ENCODE measurements at regions not wholly inside any gene's neighbourhood (a gene's known extent, or its start where the extent isn't known, plus 50 kb on each side); places are given as distances from the start of the nearest gene placed in this dataset.
A peak's percentile ranks its signal among the peaks of the same experiment; 100 is the strongest.

DNA sequence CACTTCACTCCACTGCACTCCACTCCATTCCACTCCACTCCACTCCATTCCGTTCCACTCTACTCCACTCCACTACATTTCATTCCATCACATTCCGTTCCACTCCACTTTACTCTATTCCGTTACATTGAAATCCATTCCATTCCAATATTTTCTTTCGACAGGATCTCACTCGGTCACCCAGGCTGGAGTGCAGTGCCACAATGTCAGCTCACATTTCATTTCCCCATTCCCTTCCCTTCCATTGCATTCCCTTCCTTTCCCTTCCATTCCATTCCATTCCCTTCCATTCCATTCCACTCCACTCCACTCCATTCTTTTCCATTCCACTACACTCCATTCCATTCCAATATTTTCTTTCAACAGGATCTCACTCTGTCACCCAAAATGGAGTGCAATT is 1407.6 kb upstream of the USP9Y start:
- Histone ChIP-seq H3K9ac (ENCODE audit: extremely low read depth, low read length, poor library complexity, severe bottlenecking) (no peak overlapping the region), H3K27me3 (ENCODE audit: control insufficient read depth, insufficient read depth, low read length, poor library complexity, severe bottlenecking) (no peaks in the 10 kb centered on the region), H3K27ac (ENCODE audit: low read depth, low read length) (no peak overlapping the region), H3K4me3 (ENCODE audit: low read length) (no peak overlapping the region), H3K36me3 (ENCODE audit: control insufficient read depth, insufficient read depth, low read length) (no peaks in the 10 kb centered on the region), H3K4me1 (ENCODE audit: control insufficient read depth, insufficient read depth, low read length) (no peaks in the 10 kb centered on the region), H3K9me3 (ENCODE audit: control insufficient read depth, low read length) (peaks cover 7% of the 10 kb centered on the region)
- WGBS, 2 experiments (ENCODE audit: insufficient coverage in 1 of 2, insufficient read length in 1 of 2): 51 to 53% methylated on average over 5 of the region's 5 CpGs
- Mint-ChIP-seq H3K4me3 (no peak overlapping the region), H3K9me3 (peaks cover 5% of the 10 kb centered on the region), H3K4me1 (no peaks in the 10 kb centered on the region), H3K27me3 (ENCODE audit: insufficient read depth) (no peaks in the 10 kb centered on the region), H3K27ac (no peak overlapping the region), H3K36me3 (ENCODE audit: low read depth) (no peaks in the 10 kb centered on the region)
- TF ChIP-seq, protein P1, sequence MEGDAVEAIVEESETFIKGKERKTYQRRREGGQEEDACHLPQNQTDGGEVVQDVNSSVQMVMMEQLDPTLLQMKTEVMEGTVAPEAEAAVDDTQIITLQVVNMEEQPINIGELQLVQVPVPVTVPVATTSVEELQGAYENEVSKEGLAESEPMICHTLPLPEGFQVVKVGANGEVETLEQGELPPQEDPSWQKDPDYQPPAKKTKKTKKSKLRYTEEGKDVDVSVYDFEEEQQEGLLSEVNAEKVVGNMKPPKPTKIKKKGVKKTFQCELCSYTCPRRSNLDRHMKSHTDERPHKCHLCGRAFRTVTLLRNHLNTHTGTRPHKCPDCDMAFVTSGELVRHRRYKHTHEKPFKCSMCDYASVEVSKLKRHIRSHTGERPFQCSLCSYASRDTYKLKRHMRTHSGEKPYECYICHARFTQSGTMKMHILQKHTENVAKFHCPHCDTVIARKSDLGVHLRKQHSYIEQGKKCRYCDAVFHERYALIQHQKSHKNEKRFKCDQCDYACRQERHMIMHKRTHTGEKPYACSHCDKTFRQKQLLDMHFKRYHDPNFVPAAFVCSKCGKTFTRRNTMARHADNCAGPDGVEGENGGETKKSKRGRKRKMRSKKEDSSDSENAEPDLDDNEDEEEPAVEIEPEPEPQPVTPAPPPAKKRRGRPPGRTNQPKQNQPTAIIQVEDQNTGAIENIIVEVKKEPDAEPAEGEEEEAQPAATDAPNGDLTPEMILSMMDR (conservative IDR thresholded peaks at IDR 0.05): no peak
- no peak for DNase-seq

DNA sequence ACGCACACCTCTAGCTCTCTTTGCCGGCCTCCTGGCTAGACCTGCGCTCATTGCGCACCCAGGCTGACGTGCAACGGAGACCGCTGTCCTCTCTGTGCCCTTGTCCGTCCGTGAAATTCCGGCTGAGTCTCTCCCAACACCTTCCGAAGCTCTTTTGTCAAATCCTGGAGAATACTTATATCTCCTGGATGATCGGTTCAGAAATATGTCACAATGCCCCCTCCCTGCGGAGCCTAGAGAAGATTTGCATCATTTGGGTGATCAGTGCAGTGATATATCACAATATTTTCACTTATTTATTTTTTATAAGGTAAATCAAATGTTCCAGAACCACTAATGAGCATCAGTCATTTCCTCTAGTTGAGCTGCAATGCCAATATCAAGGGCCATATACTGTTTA is 1366.9 kb upstream of the USP9Y start:
- Histone ChIP-seq H3K36me3 (ENCODE audit: control insufficient read depth, insufficient read depth, low read length) (no peaks in the 10 kb centered on the region), H3K27ac (ENCODE audit: low read depth, low read length) (no peak overlapping the region), H3K9ac (ENCODE audit: extremely low read depth, low read length, poor library complexity, severe bottlenecking) (no peak overlapping the region), H3K4me1 (ENCODE audit: control insufficient read depth, insufficient read depth, low read length) (no peaks in the 10 kb centered on the region), H3K9me3 (ENCODE audit: control insufficient read depth, low read length) (no peaks in the 10 kb centered on the region), H3K4me3 (ENCODE audit: low read length) (no peak overlapping the region), H3K27me3 (ENCODE audit: control insufficient read depth, insufficient read depth, low read length, poor library complexity, severe bottlenecking) (no peaks in the 10 kb centered on the region)
- H3K9me3 Mint-ChIP-seq: no peaks in the 10 kb centered on the region
- WGBS, 2 experiments (ENCODE audit: insufficient coverage in 1 of 2, insufficient read length in 1 of 2): 77 to 90% methylated on average over 8 to 13 of the region's 13 CpGs
- peak; percentile 41 for DNase-seq
- TF ChIP-seq, protein P1 (conservative IDR thresholded peaks at IDR 0.05): no peak
- H3K27ac Mint-ChIP-seq: no peak overlapping the region
- H3K4me3 Mint-ChIP-seq: no peak overlapping the region
- no peaks in the 10 kb centered on the region for H3K4me1 Mint-ChIP-seq
- H3K36me3 Mint-ChIP-seq (ENCODE audit: low read depth): no peaks in the 10 kb centered on the region
- no peaks in the 10 kb centered on the region for H3K27me3 Mint-ChIP-seq (ENCODE audit: insufficient read depth)

Data from endodermal cell (in vitro differentiated cells).